ENCODE measurements at regions not wholly inside any gene's neighbourhood (a gene's known extent, or its start where the extent isn't known, plus 50 kb on each side); places are given as distances from the start of the nearest gene placed in this dataset.
"Not testable (repeated sequence)": the region's sequence is repeated elsewhere in the genome, so short reads cannot be mapped to it uniquely, and the experiment has no call there.

DNA sequence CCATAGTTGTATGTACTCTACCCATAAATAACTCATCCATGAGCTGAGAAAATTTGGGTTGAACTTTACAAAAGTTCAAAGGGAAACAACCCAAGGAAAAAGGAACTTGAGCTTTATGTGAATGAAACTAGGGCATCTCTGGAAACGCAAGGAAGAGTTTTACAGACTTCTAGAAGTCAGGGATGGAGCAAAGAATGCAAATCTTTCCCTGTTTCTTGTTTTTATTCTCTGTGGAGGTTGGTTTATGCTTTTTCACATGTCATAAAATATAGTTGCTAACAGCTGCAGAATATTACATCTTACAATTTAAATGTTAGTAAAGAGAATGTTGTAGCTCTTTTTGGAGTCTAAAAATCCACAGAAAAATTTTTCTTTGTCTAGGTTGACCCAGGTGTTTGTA, 754.1 kb downstream of the PCDH7 start:
- no peak overlapping the region for H3K4me3 ChIP-seq
- TF ChIP-seq CTCF (IDR thresholded peaks at IDR 0.05; ENCODE audit: low read depth, low read length), result no peak
- no peak overlapping the region for H3K27ac ChIP-seq
- DNase-seq (ENCODE audit: low read depth in 1 of 2, low spot score in 1 of 2), result no peak
- H3K27me3 ChIP-seq, result no peaks in the 10 kb centered on the region
- H3K9me3 ChIP-seq (ENCODE audit: low read depth), result no peaks in the 10 kb centered on the region
- no peaks in the 10 kb centered on the region for H3K4me1 ChIP-seq (ENCODE audit: low read depth)
- no peaks in the 10 kb centered on the region for H3K36me3 ChIP-seq

- Histone ChIP-seq H3K4me3 (no peak overlapping the region), H3K27me3 (no peaks in the 10 kb centered on the region), H3K27ac (no peak overlapping the region), H3K4me1 (ENCODE audit: low read depth) (no peaks in the 10 kb centered on the region), H3K9me3 (ENCODE audit: low read depth) (no peaks in the 10 kb centered on the region), H3K36me3 (no peaks in the 10 kb centered on the region)
- DNase-seq (ENCODE audit: low read depth in 1 of 2, low spot score in 1 of 2), result no peak
- no peak for TF ChIP-seq CTCF (IDR thresholded peaks at IDR 0.05; ENCODE audit: low read depth, low read length)
Observed at GRCh38 chr4:31482691-31483090, 762.5 kb downstream of the PCDH7 start.

DNA sequence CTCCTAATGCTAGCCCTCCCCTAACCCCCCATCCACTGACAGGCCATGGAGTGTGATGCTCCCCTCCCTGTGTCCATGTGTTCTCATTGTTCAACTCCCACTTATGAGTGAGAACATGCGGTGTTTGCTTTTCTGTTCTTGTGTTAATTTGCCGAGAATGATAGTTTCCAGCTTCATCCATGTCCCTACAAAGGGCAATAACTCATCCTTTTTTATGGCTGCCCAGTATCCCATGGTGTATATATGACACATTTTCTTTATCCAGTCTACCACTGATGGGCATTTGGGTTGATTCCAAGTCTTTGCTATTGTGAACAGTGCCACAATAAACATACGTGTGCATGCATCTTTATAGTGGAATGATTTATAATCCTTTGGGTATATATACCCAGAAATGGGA, 779.0 kb downstream of the PCDH7 start:
- not testable (repeated sequence) for H3K27ac ChIP-seq; DNase-seq (ENCODE audit: low read depth in 1 of 2, low spot score in 1 of 2); H3K4me3 ChIP-seq; H3K27me3 ChIP-seq; H3K4me1 ChIP-seq (ENCODE audit: low read depth); H3K36me3 ChIP-seq; H3K9me3 ChIP-seq (ENCODE audit: low read depth)

- Histone ChIP-seq H3K4me3 (no peak overlapping the region), H3K36me3 (no peaks in the 10 kb centered on the region), H3K27me3 (no peaks in the 10 kb centered on the region), H3K27ac (no peak overlapping the region), H3K9me3 (ENCODE audit: low read depth) (no peaks in the 10 kb centered on the region), H3K4me1 (ENCODE audit: low read depth) (no peaks in the 10 kb centered on the region)
- TF ChIP-seq CTCF (IDR thresholded peaks at IDR 0.05; ENCODE audit: low read depth, low read length), result no peak
- DNase-seq (ENCODE audit: low read depth in 1 of 2, low spot score in 1 of 2), result no peak
Observed at GRCh38 chr4:31516520-31516919, 796.4 kb downstream of the PCDH7 start.

DNA sequence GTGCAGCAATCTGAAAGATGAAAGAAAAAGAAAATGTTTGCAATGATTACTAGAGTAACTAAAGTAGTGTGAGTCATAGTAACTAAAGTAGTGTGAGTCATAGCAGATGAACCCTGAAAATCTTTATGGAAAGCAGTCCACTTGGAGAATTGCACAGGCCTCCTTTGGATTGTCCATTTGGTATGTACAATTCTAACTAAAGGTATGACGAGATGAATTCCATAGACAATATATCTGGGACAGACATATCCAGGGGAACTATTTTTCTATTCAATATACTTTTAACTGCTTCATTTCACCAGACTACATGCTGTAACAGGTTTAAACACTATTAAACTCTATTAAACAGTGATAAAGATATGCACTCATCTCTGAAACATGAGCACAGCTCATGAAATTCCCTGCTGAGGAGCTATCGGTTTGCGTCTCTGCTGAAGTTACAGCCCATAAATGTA, 798.7 kb downstream of the PCDH7 start:
- Histone ChIP-seq H3K4me1 (ENCODE audit: low read depth) (no peaks in the 10 kb centered on the region), H3K4me3 (no peak overlapping the region), H3K36me3 (no peaks in the 10 kb centered on the region), H3K27ac (no peak overlapping the region), H3K9me3 (ENCODE audit: low read depth) (no peaks in the 10 kb centered on the region), H3K27me3 (no peaks in the 10 kb centered on the region)
- no peak for DNase-seq (ENCODE audit: low read depth in 1 of 2, low spot score in 1 of 2)
- no peak for TF ChIP-seq CTCF (IDR thresholded peaks at IDR 0.05; ENCODE audit: low read depth, low read length)

GRCh38 chr4:31530555-31530954, 810.4 kb downstream of the PCDH7 start:
- Histone ChIP-seq H3K27me3 (no peaks in the 10 kb centered on the region), H3K36me3 (no peaks in the 10 kb centered on the region), H3K9me3 (ENCODE audit: low read depth) (no peaks in the 10 kb centered on the region), H3K27ac (no peak overlapping the region), H3K4me1 (ENCODE audit: low read depth) (no peaks in the 10 kb centered on the region), H3K4me3 (no peak overlapping the region)
- no peak for TF ChIP-seq CTCF (IDR thresholded peaks at IDR 0.05; ENCODE audit: low read depth, low read length)
- no peak for DNase-seq (ENCODE audit: low read depth in 1 of 2, low spot score in 1 of 2)
